ENCODE measurements at regions not wholly inside any gene's neighbourhood (a gene's known extent, or its start where the extent isn't known, plus 50 kb on each side); places are given as distances from the start of the nearest gene placed in this dataset.

GRCh38 chr5:149441986-149442385 lies 62.9 kb upstream of the IL17B start:
- Histone ChIP-seq H3K27me3 (no peaks in the 10 kb centered on the region), H3K4me1 (peaks cover 8 to 54% (median 19%) of the 10 kb centered on the region in 4 donors), H3K27ac (peak overlapping the region in 2 of 5 donors; percentile 26 to 89), H3K4me3 (no peak overlapping the region), H3K9me3 (no peaks in the 10 kb centered on the region), H3K36me3 (no peaks in the 10 kb centered on the region)
- no peak for DNase-seq
- intact Hi-C loops (cut with DNase I; ENCODE audit: low total_unique reads): loop anchor here (5.0 kb wide), 1 partner anchor 110 kb away; the partner anchor contains the start of gene CSNK1A1
- 60 to 91% (median 75%) methylated on average over 13 to 15 of the region's 15 CpGs for WGBS, 5 donors
- TF ChIP-seq POLR2A (IDR thresholded peaks at IDR 0.05) (no peak), EP300 (IDR thresholded peaks at IDR 0.05) (no peak), POLR2AphosphoS5 (IDR thresholded peaks at IDR 0.05) (no peak)
- TF ChIP-seq, protein P1, sequence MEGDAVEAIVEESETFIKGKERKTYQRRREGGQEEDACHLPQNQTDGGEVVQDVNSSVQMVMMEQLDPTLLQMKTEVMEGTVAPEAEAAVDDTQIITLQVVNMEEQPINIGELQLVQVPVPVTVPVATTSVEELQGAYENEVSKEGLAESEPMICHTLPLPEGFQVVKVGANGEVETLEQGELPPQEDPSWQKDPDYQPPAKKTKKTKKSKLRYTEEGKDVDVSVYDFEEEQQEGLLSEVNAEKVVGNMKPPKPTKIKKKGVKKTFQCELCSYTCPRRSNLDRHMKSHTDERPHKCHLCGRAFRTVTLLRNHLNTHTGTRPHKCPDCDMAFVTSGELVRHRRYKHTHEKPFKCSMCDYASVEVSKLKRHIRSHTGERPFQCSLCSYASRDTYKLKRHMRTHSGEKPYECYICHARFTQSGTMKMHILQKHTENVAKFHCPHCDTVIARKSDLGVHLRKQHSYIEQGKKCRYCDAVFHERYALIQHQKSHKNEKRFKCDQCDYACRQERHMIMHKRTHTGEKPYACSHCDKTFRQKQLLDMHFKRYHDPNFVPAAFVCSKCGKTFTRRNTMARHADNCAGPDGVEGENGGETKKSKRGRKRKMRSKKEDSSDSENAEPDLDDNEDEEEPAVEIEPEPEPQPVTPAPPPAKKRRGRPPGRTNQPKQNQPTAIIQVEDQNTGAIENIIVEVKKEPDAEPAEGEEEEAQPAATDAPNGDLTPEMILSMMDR (IDR thresholded peaks at IDR 0.05): no peak

DNA sequence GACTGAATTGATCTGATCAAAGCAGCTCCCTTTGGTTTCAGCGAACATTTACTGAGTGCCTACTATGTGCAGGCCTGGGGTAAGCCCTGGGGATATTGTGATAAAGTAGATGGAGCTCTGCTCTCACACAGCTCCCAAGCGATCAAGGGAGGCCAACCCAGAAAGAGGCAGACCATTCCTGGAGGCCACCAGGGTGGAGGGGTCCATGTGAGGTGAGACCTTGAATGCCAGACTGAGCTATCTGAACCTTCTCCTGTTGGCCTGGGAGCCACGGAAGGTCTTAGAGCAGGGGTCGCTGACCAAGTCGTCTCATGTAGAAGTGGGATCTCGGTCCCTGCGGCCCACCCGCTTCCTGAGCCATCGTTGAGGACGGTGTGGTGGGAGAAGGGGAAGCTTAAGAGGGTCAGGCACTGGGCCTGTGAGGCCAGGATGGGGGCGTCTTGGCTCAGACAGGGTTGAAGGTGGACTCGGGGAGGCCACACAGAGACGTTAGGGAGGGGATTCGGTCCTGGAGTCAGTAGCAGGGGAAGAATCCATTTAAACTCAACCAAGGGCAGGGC lies 62.2 kb upstream of the IL17B start:
- Histone ChIP-seq H3K36me3 (no peaks in the 10 kb centered on the region), H3K4me3 (no peak overlapping the region), H3K27ac (peak overlapping the region in 1 of 5 donors; percentile 26), H3K4me1 (peaks cover 8 to 46% (median 20%) of the 10 kb centered on the region in 4 donors), H3K9me3 (no peaks in the 10 kb centered on the region), H3K27me3 (no peaks in the 10 kb centered on the region)
- TF ChIP-seq POLR2AphosphoS5 (IDR thresholded peaks at IDR 0.05) (no peak), EP300 (IDR thresholded peaks at IDR 0.05) (no peak), POLR2A (IDR thresholded peaks at IDR 0.05) (no peak)
- TF ChIP-seq, protein P1 (IDR thresholded peaks at IDR 0.05): no peak
- 79 to 85% (median 82%) methylated on average over 14 of the region's 14 CpGs for WGBS, 5 donors
- intact Hi-C loops (cut with DNase I; ENCODE audit: low total_unique reads): loop anchor here (5.0 kb wide), 1 partner anchor 111 kb away; the partner anchor contains the start of gene CSNK1A1
- DNase-seq: no peak

- Histone ChIP-seq H3K27me3 (no peaks in the 10 kb centered on the region), H3K27ac (peak overlapping the region in 4 of 5 donors; percentile 13 to 62 (median 42)), H3K36me3 (no peaks in the 10 kb centered on the region), H3K4me1 (peaks cover 8 to 41% (median 19%) of the 10 kb centered on the region in 4 donors), H3K4me3 (no peak overlapping the region), H3K9me3 (no peaks in the 10 kb centered on the region)
- WGBS, 5 donors: 37 to 50% (median 42%) methylated on average over 7 to 8 of the region's 8 CpGs
- peak; percentile 76 to 93 for DNase-seq
- intact Hi-C loops (cut with DNase I; ENCODE audit: low total_unique reads): loop anchor here (5.0 kb wide), 1 partner anchor 112 kb away; the partner anchor contains the start of gene CSNK1A1
- TF ChIP-seq POLR2A (IDR thresholded peaks at IDR 0.05) (no peak), EP300 (IDR thresholded peaks at IDR 0.05) (no peak), POLR2AphosphoS5 (IDR thresholded peaks at IDR 0.05) (peak in 1 of 3 donors; percentile 58)
- TF ChIP-seq, protein P1 (IDR thresholded peaks at IDR 0.05): peak in 4 of 7 experiments; percentile 26 to 64 (median 52)
These were observed 60.9 kb upstream of the IL17B start for GRCh38 chr5:149439899-149440542.

- Histone ChIP-seq H3K27ac (peak overlapping the region in 2 of 5 donors; percentile 33 to 62), H3K36me3 (no peaks in the 10 kb centered on the region), H3K27me3 (no peaks in the 10 kb centered on the region), H3K4me1 (peaks cover 8 to 46% (median 21%) of the 10 kb centered on the region in 4 donors), H3K4me3 (no peak overlapping the region), H3K9me3 (no peaks in the 10 kb centered on the region)
- TF ChIP-seq EP300 (IDR thresholded peaks at IDR 0.05) (no peak), POLR2A (IDR thresholded peaks at IDR 0.05) (no peak), POLR2AphosphoS5 (IDR thresholded peaks at IDR 0.05) (no peak)
- TF ChIP-seq, protein P1 (IDR thresholded peaks at IDR 0.05): no peak
- 42 to 68% (median 51%) methylated on average over 1 of the region's 1 CpG for WGBS, 5 donors
- intact Hi-C loops (cut with DNase I; ENCODE audit: low total_unique reads): no loop called here
- peak in 1 of 2 donors; percentile 19 for DNase-seq
These were observed 59.6 kb upstream of the IL17B start for GRCh38 chr5:149438711-149439132.
